Activated CD4-positive, alpha-beta T cell treated with anti-CD3 and anti-CD28 coated beads, Interleukin-2, Interleukin-4, amounts not matched to agents 100 ng/mL and 50 ng/mL, durations not matched to agents 16 hours and 8 hours (primary cell): ENCODE measurements at regions not wholly inside any gene's neighbourhood (a gene's known extent, or its start where the extent isn't known, plus 50 kb on each side); places are given as distances from the start of the nearest gene placed in this dataset.
"Not testable (repeated sequence)": the region's sequence is repeated elsewhere in the genome, so short reads cannot be mapped to it uniquely, and the experiment has no call there.

Experiments
- DNase-seq: peaks from one replicate; pipeline ENCODE4 v3.0.0-alpha.2; 2020; ENCODE audit warnings: low spot score

GRCh38 chr4:53959343-53960120 lies 104.9 kb downstream of the CHIC2 start:
- no peak for DNase-seq

- no peak for DNase-seq
Measured at GRCh38 chr4:53956454-53956853, 108.0 kb downstream of the CHIC2 start.

- no peak for DNase-seq
Measured at GRCh38 chr4:53956053-53956452, 108.4 kb downstream of the CHIC2 start.

GRCh38 chr4:53951414-53951813 lies 113.0 kb downstream of the CHIC2 start:
- no peak for DNase-seq

GRCh38 chr4:53943345-53944085 lies 120.9 kb downstream of the CHIC2 start:
- no peak for DNase-seq

- no peak for DNase-seq
Measured at GRCh38 chr4:53942712-53943111, 121.7 kb downstream of the CHIC2 start.

- DNase-seq: no peak
Measured at GRCh38 chr4:53941331-53941730, 123.1 kb downstream of the CHIC2 start.

- not testable (repeated sequence) for DNase-seq
Measured at GRCh38 chr4:53939892-53940291, 124.5 kb downstream of the CHIC2 start.

- no peak for DNase-seq
Measured at GRCh38 chr4:53937918-53938317, 126.5 kb downstream of the CHIC2 start.

GRCh38 chr4:53937327-53937726 lies 127.1 kb downstream of the CHIC2 start:
- DNase-seq: no peak

- DNase-seq: no peak
Measured at GRCh38 chr4:53935780-53936179, 128.6 kb downstream of the CHIC2 start.

GRCh38 chr4:53932796-53933610 lies 131.4 kb downstream of the CHIC2 start:
- no peak for DNase-seq

- no peak for DNase-seq
Measured at GRCh38 chr4:53931461-53931961, 132.9 kb downstream of the CHIC2 start.

GRCh38 chr4:53929955-53930798 lies 134.2 kb downstream of the CHIC2 start:
- peak; percentile 51 for DNase-seq

- DNase-seq: no peak
Measured at GRCh38 chr4:53929311-53929710, 135.1 kb downstream of the CHIC2 start.

- no peak for DNase-seq
Measured at GRCh38 chr4:53928825-53929224, 135.6 kb downstream of the CHIC2 start.

- no peak for DNase-seq
Measured at GRCh38 chr4:53925050-53925605, 139.3 kb downstream of the CHIC2 start.

- no peak for DNase-seq
Measured at GRCh38 chr4:53924333-53925049, 139.9 kb downstream of the CHIC2 start.

- DNase-seq: no peak
Measured at GRCh38 chr4:53923921-53924320, 140.5 kb downstream of the CHIC2 start.

GRCh38 chr4:53921856-53922255 lies 142.5 kb downstream of the CHIC2 start:
- no peak for DNase-seq
